Upper lobe of left lung (tissue), 4 donors: ENCODE measurements at regions not wholly inside any gene's neighbourhood (a gene's known extent, or its start where the extent isn't known, plus 50 kb on each side); places are given as distances from the start of the nearest gene placed in this dataset.

Experiments
- CTCF ChIP-seq, 6 experiments: fragments of 450-650 bp in 4 of 6; fragments of 200-600 bp in 2 of 6; sonication (generic) in 2 of 6; IDR thresholded peaks; one replicate each; pipeline ENCODE4 v1.5.1; 2016 to 2019; ENCODE audit warnings: antibody characterized with exemption in 6 of 6
- POLR2A ChIP-seq, 4 donors: fragments of 450-650 bp; IDR thresholded peaks; one replicate each; pipeline ENCODE4 v1.5.1; 2016 to 2017; ENCODE audit warnings: antibody characterized with exemption in 4 of 4, mild to moderate bottlenecking in 2 of 4
- POLR2AphosphoS5 ChIP-seq, 2 donors: sonication (generic); formaldehyde crosslinking; IDR thresholded peaks; one replicate each; pipeline ENCODE4 v1.5.1; 2017; ENCODE audit warnings: antibody characterized with exemption in 2 of 2

- TF ChIP-seq POLR2AphosphoS5 (IDR thresholded peaks at IDR 0.05) (no peak), CTCF (IDR thresholded peaks at IDR 0.05) (no peak), POLR2A (IDR thresholded peaks at IDR 0.05) (no peak)
These were observed 571.1 kb upstream of the SOX11 start for GRCh38 chr2:5121121-5121520.
